Smooth muscle cell (in vitro differentiated cells): ENCODE measurements at regions not wholly inside any gene's neighbourhood (a gene's known extent, or its start where the extent isn't known, plus 50 kb on each side); places are given as distances from the start of the nearest gene placed in this dataset.
"Not testable (repeated sequence)": the region's sequence is repeated elsewhere in the genome, so short reads cannot be mapped to it uniquely, and the experiment has no call there.

Experiments
- DNase-seq: peaks from one replicate; lab custom pipeline; 2025; ENCODE audit not compliant: unreplicated experiment; lab: John Stamatoyannopoulos, UW
- H2AFZ ChIP-seq: fragments of 200-600 bp; sonication (generic); 2 replicates; pipeline ENCODE4 v1.6.0; 2016; ENCODE audit warnings: antibody characterized with exemption, low read depth, mild to moderate bottlenecking
- H3F3A ChIP-seq: fragments of 200-600 bp; sonication (generic); 2 replicates; pipeline ENCODE4 v1.6.0; 2017; ENCODE audit warnings: antibody characterized with exemption, low read depth
- H3K27ac ChIP-seq: fragments of 200-600 bp; sonication (generic); 2 replicates; pipeline ENCODE4 v1.5.1; 2016; ENCODE audit warnings: low read depth, mild to moderate bottlenecking
- H3K27me3 ChIP-seq: fragments of 200-600 bp; sonication (generic); 2 replicates; pipeline ENCODE4 v1.6.1; 2016; ENCODE audit warnings: low read depth, mild to moderate bottlenecking
- H3K36me3 ChIP-seq: fragments of 200-600 bp; sonication (generic); 2 replicates; pipeline ENCODE4 v1.5.1; 2016; ENCODE audit warnings: low read depth
- H3K4me1 ChIP-seq: fragments of 200-600 bp; sonication (generic); 2 replicates; pipeline ENCODE4 v1.5.1; 2016; ENCODE audit warnings: low read depth
- H3K4me2 ChIP-seq: fragments of 200-600 bp; sonication (generic); 2 replicates; pipeline ENCODE4 v1.6.0; 2016; ENCODE audit warnings: mild to moderate bottlenecking
- H3K4me3 ChIP-seq: fragments of 200-600 bp; sonication (generic); 2 replicates; pipeline ENCODE4 v1.5.1; 2016; ENCODE audit warnings: mild to moderate bottlenecking
- H3K79me2 ChIP-seq: fragments of 200-600 bp; sonication (generic); 2 replicates; pipeline ENCODE4 v1.6.0; 2016; ENCODE audit warnings: low read depth, mild to moderate bottlenecking
- H3K9ac ChIP-seq: fragments of 200-600 bp; sonication (generic); 2 replicates; pipeline ENCODE4 v1.6.0; 2016; ENCODE audit warnings: low read depth
- H3K9me3 ChIP-seq: fragments of 200-600 bp; sonication (generic); replicated peaks from 2 replicates; pipeline ENCODE4 v1.5.1; 2016; ENCODE audit warnings: low read depth
- H4K20me1 ChIP-seq: fragments of 200-600 bp; sonication (generic); 2 replicates; pipeline ENCODE4 v1.6.0; 2016; ENCODE audit warnings: low read depth
- CTCF ChIP-seq: fragments of 200-600 bp; sonication (generic); IDR thresholded peaks from 2 replicates; pipeline ENCODE4 v1.5.1; 2017; ENCODE audit warnings: borderline replicate concordance, mild to moderate bottlenecking, antibody characterized with exemption; ENCODE audit not compliant: insufficient read depth, poor library complexity, severe bottlenecking
- WGBS: methylation state at CpG from one replicate; pipeline ENCODE4 v1.1.7; 2016; ENCODE audit warnings: low lambda C conversion rate; 5-methylcytosine and 5-hydroxymethylcytosine counted together

GRCh38 chr18:57950542-57950941 is 93.5 kb upstream of the NEDD4L start:
- H3K9ac ChIP-seq: no peak overlapping the region
- no peaks in the 10 kb centered on the region for H3K79me2 ChIP-seq
- H3K4me3 ChIP-seq: no peak overlapping the region
- H3K4me2 ChIP-seq: no peak overlapping the region
- H3K9me3 ChIP-seq: no peaks in the 10 kb centered on the region
- TF ChIP-seq CTCF: no peak
- DNase-seq: no peak
- no peak overlapping the region for H3K27ac ChIP-seq
- 95% methylated on average over 2 of the region's 2 CpGs for WGBS
- H3F3A ChIP-seq: no peaks in the 10 kb centered on the region
- H2AFZ ChIP-seq: no peak overlapping the region
- no peaks in the 10 kb centered on the region for H4K20me1 ChIP-seq
- H3K36me3 ChIP-seq: no peaks in the 10 kb centered on the region
- H3K27me3 ChIP-seq: peaks cover 17% of the 10 kb centered on the region
- no peaks in the 10 kb centered on the region for H3K4me1 ChIP-seq

GRCh38 chr18:57949335-57949734 is 94.7 kb upstream of the NEDD4L start:
- H3K4me3 ChIP-seq, H3K36me3 ChIP-seq, H3K9me3 ChIP-seq, H3K9ac ChIP-seq, H3F3A ChIP-seq, H3K4me2 ChIP-seq, DNase-seq, H3K79me2 ChIP-seq, H4K20me1 ChIP-seq, H2AFZ ChIP-seq, H3K4me1 ChIP-seq, H3K27ac ChIP-seq: not testable (repeated sequence)
- WGBS: 93% methylated on average over 7 of the region's 7 CpGs
- H3K27me3 ChIP-seq: peaks cover 16% of the 10 kb centered on the region

GRCh38 chr18:57947117-57947516 is 96.9 kb upstream of the NEDD4L start:
- 95% methylated on average over 3 of the region's 3 CpGs for WGBS

GRCh38 chr18:57943723-57944122 is 100.3 kb upstream of the NEDD4L start:
- H4K20me1 ChIP-seq: no peaks in the 10 kb centered on the region
- H3K9me3 ChIP-seq: no peaks in the 10 kb centered on the region
- no peak overlapping the region for H3K9ac ChIP-seq
- H3K4me3 ChIP-seq: no peak overlapping the region
- no peak for DNase-seq
- H3K36me3 ChIP-seq: no peaks in the 10 kb centered on the region
- no peak overlapping the region for H2AFZ ChIP-seq
- no peak overlapping the region for H3K27ac ChIP-seq
- H3K79me2 ChIP-seq: no peaks in the 10 kb centered on the region
- WGBS: 26% methylated on average over 1 of the region's 1 CpG
- no peak overlapping the region for H3K4me2 ChIP-seq
- peaks cover 5% of the 10 kb centered on the region for H3K4me1 ChIP-seq
- TF ChIP-seq CTCF: no peak
- H3K27me3 ChIP-seq: peaks cover 29% of the 10 kb centered on the region
- no peaks in the 10 kb centered on the region for H3F3A ChIP-seq

More at GRCh38 chr18:57947117-57947516, 96.9 kb upstream of the NEDD4L start:
- H3K27me3 ChIP-seq: peaks cover 25% of the 10 kb centered on the region
- H3K9ac ChIP-seq: no peak overlapping the region
- H3K4me1 ChIP-seq: peaks cover 5% of the 10 kb centered on the region
- no peak overlapping the region for H3K4me2 ChIP-seq
- H3K9me3 ChIP-seq: no peaks in the 10 kb centered on the region
- no peak overlapping the region for H3K27ac ChIP-seq
- no peak overlapping the region for H2AFZ ChIP-seq
- no peak for TF ChIP-seq CTCF
- no peak overlapping the region for H3K4me3 ChIP-seq
- DNase-seq: no peak
- no peaks in the 10 kb centered on the region for H3K36me3 ChIP-seq
- H3F3A ChIP-seq: no peaks in the 10 kb centered on the region
- H3K79me2 ChIP-seq: no peaks in the 10 kb centered on the region
- H4K20me1 ChIP-seq: no peaks in the 10 kb centered on the region
